H1 (cell line): ENCODE measurements at regions not wholly inside any gene's neighbourhood (a gene's known extent, or its start where the extent isn't known, plus 50 kb on each side); places are given as distances from the start of the nearest gene placed in this dataset.

Experiments
- CTCF ChIA-PET: fragments of 300-600 bp; sonication (Branson Sonifier 250); formaldehyde crosslinking; loops from one replicate; lab custom pipeline; 2021; ENCODE audit not compliant: partially characterized antibody; lab: Charles Lee
- POLR2A ChIA-PET: fragments of 300-600 bp; sonication (Branson Sonifier 250); formaldehyde crosslinking; loops from one replicate; lab custom pipeline; 2021; ENCODE audit warnings: inconsistent platforms; ENCODE audit not compliant: partially characterized antibody; lab: Charles Lee
- DNase-seq, 2 experiments: peaks; one replicate each; pipeline versions ENCODE4 v3.0.0 to v3.0.0-alpha.2; 2010 to 2022; ENCODE audit warnings: low spot score in 2 of 2, low read depth in 1 of 2, mixed read lengths in 1 of 2
- FAIRE-seq: peaks from 2 replicates; lab custom pipeline; 2011; peaks lifted over from hg19 to GRCh38; lab: Jason Lieb, UNC
- H2AFZ ChIP-seq: 2 replicates; pipeline ENCODE4 v1.8.1; 2012; ENCODE audit warnings: low read length, inconsistent platforms
- H2AK5ac ChIP-seq: 2 replicates; pipeline ENCODE4 v1.6.1; 2013; ENCODE audit warnings: low read depth, low read length
- H2BK120ac ChIP-seq: replicated peaks from 2 replicates; pipeline ENCODE3; 2013; ENCODE audit warnings: low read depth, low read length, inconsistent platforms
- H2BK12ac ChIP-seq: 2 replicates; pipeline ENCODE4 v1.6.1; 2013; ENCODE audit warnings: low read depth, low read length
- H2BK15ac ChIP-seq: 2 replicates; pipeline ENCODE4 v1.6.1; 2013; ENCODE audit warnings: low read length
- H2BK20ac ChIP-seq: 2 replicates; pipeline ENCODE4 v1.6.1; 2013; ENCODE audit warnings: low read length
- H2BK5ac ChIP-seq: 2 replicates; pipeline ENCODE4 v1.6.1; 2013; ENCODE audit warnings: low read depth, low read length
- H3K14ac ChIP-seq: 2 replicates; pipeline ENCODE4 v1.6.1; 2013; ENCODE audit warnings: inconsistent platforms; ENCODE audit not compliant: insufficient read length
- H3K18ac ChIP-seq: 2 replicates; pipeline ENCODE4 v1.6.1; 2013; ENCODE audit warnings: low read length; ENCODE audit errors: extremely low read depth
- H3K23ac ChIP-seq: 2 replicates; pipeline ENCODE4 v1.6.1; 2013; ENCODE audit warnings: inconsistent platforms; ENCODE audit not compliant: insufficient read length
- H3K23me2 ChIP-seq: 2 replicates; pipeline ENCODE4 v1.6.1; 2013; ENCODE audit warnings: low read depth, low read length
- H3K27ac ChIP-seq: 2 replicates; pipeline ENCODE4 v1.6.1; 2011; ENCODE audit warnings: low read depth, low read length, inconsistent platforms
- H3K27me3 ChIP-seq, 4 experiments: replicated peaks in 1 of 4; 1 replicate in 1 of 4; 2 replicates in 3 of 4; pipeline versions ENCODE4 v1.6.1 to v1.8.1; 2011 to 2013; ENCODE audit warnings: low read length in 3 of 4, mild to moderate bottlenecking in 3 of 4, inconsistent platforms in 2 of 4, mixed read lengths in 2 of 4, moderate library complexity in 1 of 4; ENCODE audit not compliant: control insufficient read depth in 3 of 4, insufficient read depth in 3 of 4; ENCODE audit errors: extremely low read depth in 1 of 4
- H3K36me3 ChIP-seq, 4 experiments: 2 replicates each; pipeline versions ENCODE4 v1.6.1 to v1.8.1; 2011 to 2013; ENCODE audit warnings: mild to moderate bottlenecking in 4 of 4, low read length in 3 of 4, moderate library complexity in 2 of 4, control low read depth in 1 of 4, inconsistent platforms in 1 of 4; ENCODE audit not compliant: insufficient read depth in 4 of 4, control insufficient read depth in 2 of 4
- H3K4ac ChIP-seq: replicated peaks from 2 replicates; pipeline ENCODE3; 2013; ENCODE audit warnings: low read length, low read depth, mixed read lengths, inconsistent platforms; ENCODE audit not compliant: insufficient read length
- H3K4me1 ChIP-seq, 4 experiments: replicated peaks in 1 of 4; 1 replicate in 1 of 4; 2 replicates in 3 of 4; pipeline versions ENCODE4 v1.6.1 to v1.8.1; 2011 to 2013; ENCODE audit warnings: low read length in 3 of 4, inconsistent platforms in 2 of 4, mixed read lengths in 1 of 4; ENCODE audit not compliant: insufficient read depth in 4 of 4, control insufficient read depth in 3 of 4
- H3K4me2 ChIP-seq, 2 experiments: 2 replicates each; pipeline versions ENCODE4 v1.6.1 to v1.8.1; 2011 to 2013; ENCODE audit warnings: low read depth in 2 of 2, low read length in 2 of 2, control low read depth in 1 of 2, inconsistent platforms in 1 of 2, mild to moderate bottlenecking in 1 of 2; ENCODE audit not compliant: insufficient read depth in 1 of 2
- H3K4me3 ChIP-seq, 4 experiments: fragments of 200-600, 300-600 bp in 1 of 4; sonication (generic), shearing (Covaris generic), sonication (Bioruptor Twin) in 1 of 4; 2 replicates each; pipeline versions ENCODE4 v1.5.1 to v1.8.1; 2011 to 2016; ENCODE audit warnings: low read length in 4 of 4, low read depth in 3 of 4, control low read depth in 2 of 4, inconsistent platforms in 2 of 4, mild to moderate bottlenecking in 2 of 4, mixed read lengths in 1 of 4, moderate library complexity in 1 of 4; ENCODE audit not compliant: insufficient read depth in 2 of 4; ENCODE audit errors: extremely low read depth in 1 of 4
- H3K56ac ChIP-seq: replicated peaks from 2 replicates; pipeline ENCODE3; 2013; ENCODE audit warnings: low read depth, mild to moderate bottlenecking, mixed read lengths, low read length, inconsistent platforms; ENCODE audit not compliant: insufficient read length
- H3K79me1 ChIP-seq: 2 replicates; pipeline ENCODE4 v1.6.1; 2013; ENCODE audit warnings: low read depth, low read length, control low read depth
- H3K79me2 ChIP-seq, 2 experiments: 2 replicates each; pipeline versions ENCODE4 v1.6.1 to v1.8.1; 2012 to 2013; ENCODE audit warnings: low read length in 2 of 2, mild to moderate bottlenecking in 2 of 2, inconsistent platforms in 1 of 2; ENCODE audit not compliant: insufficient read depth in 2 of 2, control insufficient read depth in 1 of 2
- H3K9ac ChIP-seq, 4 experiments: replicated peaks in 1 of 4; 1 replicate in 1 of 4; 2 replicates in 3 of 4; pipeline versions ENCODE4 v1.6.1 to v1.8.1; 2011 to 2013; ENCODE audit warnings: low read depth in 3 of 4, low read length in 3 of 4, control low read depth in 2 of 4, mild to moderate bottlenecking in 2 of 4, moderate library complexity in 2 of 4, inconsistent platforms in 1 of 4; ENCODE audit errors: extremely low read depth in 1 of 4
- H3K9me3 ChIP-seq, 2 experiments: 2 replicates each; pipeline versions ENCODE4 v1.6.1 to v1.8.1; 2012 to 2013; ENCODE audit warnings: mild to moderate bottlenecking in 2 of 2, moderate library complexity in 2 of 2, control low read depth in 1 of 2, inconsistent platforms in 1 of 2, low read depth in 1 of 2, low read length in 1 of 2, mixed read lengths in 1 of 2; ENCODE audit not compliant: insufficient read depth in 2 of 2
- H4K20me1 ChIP-seq, 2 experiments: replicated peaks in 1 of 2; 2 replicates each; pipeline versions ENCODE3 to v1.8.1; 2011 to 2013; ENCODE audit warnings: inconsistent platforms in 2 of 2, low read length in 2 of 2, mild to moderate bottlenecking in 1 of 2; ENCODE audit not compliant: insufficient read depth in 2 of 2, control insufficient read depth in 1 of 2
- H4K5ac ChIP-seq: 2 replicates; pipeline ENCODE4 v1.6.1; 2013; ENCODE audit warnings: low read length, low read depth, mixed read lengths, inconsistent platforms; ENCODE audit not compliant: insufficient read length
- H4K8ac ChIP-seq: 2 replicates; pipeline ENCODE4 v1.8.0; 2013; ENCODE audit warnings: mild to moderate bottlenecking, moderate library complexity, low read length, inconsistent platforms; ENCODE audit not compliant: insufficient read depth; ENCODE audit errors: extremely low read depth
- H4K91ac ChIP-seq: replicated peaks from 2 replicates; pipeline ENCODE3; 2013; ENCODE audit warnings: low read length, mixed read lengths, inconsistent platforms; ENCODE audit not compliant: insufficient read length
- BCL11A ChIP-seq, 2 experiments: IDR thresholded peaks; one replicate each; pipeline ENCODE4 v1.6.1; 2011; ENCODE audit warnings: low read depth in 2 of 2, low read length in 2 of 2, mild to moderate bottlenecking in 2 of 2
- CTBP2 ChIP-seq: IDR thresholded peaks from 2 replicates; pipeline ENCODE4 v1.7.0; 2011; ENCODE audit warnings: borderline replicate concordance, mild to moderate bottlenecking, moderate library complexity, mixed read lengths, low read length; ENCODE audit not compliant: insufficient read depth, insufficient read length
- EGR1 ChIP-seq: IDR thresholded peaks from 2 replicates; pipeline ENCODE4 v1.6.1; 2011; ENCODE audit warnings: low read depth, low read length, borderline replicate concordance
- EZH2 ChIP-seq: fragments of 200-600 bp; sonication (generic); IDR thresholded peaks from 2 replicates; pipeline ENCODE4 v1.7.1; 2012; ENCODE audit warnings: low read depth, mild to moderate bottlenecking, moderate library complexity, low read length, inconsistent platforms; ENCODE audit not compliant: severe bottlenecking
- KDM1A ChIP-seq: fragments of 200-600, 300-600 bp; sonication (generic); IDR thresholded peaks from 2 replicates; pipeline ENCODE4 v1.7.1; 2016; ENCODE audit warnings: mild to moderate bottlenecking, low read length, borderline replicate concordance
- POU5F1 ChIP-seq: IDR thresholded peaks from 2 replicates; pipeline ENCODE4 v1.6.1; 2011; ENCODE audit warnings: low read depth, mild to moderate bottlenecking, low read length, moderate library complexity
- RAD21 ChIP-seq, 2 experiments: IDR thresholded peaks in 1 of 2; conservative IDR thresholded peaks in 1 of 2; 2 replicates each; pipeline ENCODE4 v1.6.1; 2011; ENCODE audit warnings: low read depth in 2 of 2, low read length in 2 of 2, improper control_type of control experiment in 1 of 2, inconsistent platforms in 1 of 2, mild to moderate bottlenecking in 1 of 2, moderate library complexity in 1 of 2
- SIX5 ChIP-seq: IDR thresholded peaks from 2 replicates; pipeline ENCODE4 v1.6.1; 2011; ENCODE audit warnings: mild to moderate bottlenecking, low read depth, low read length
- SP2 ChIP-seq: IDR thresholded peaks from 2 replicates; pipeline ENCODE4 v1.6.1; 2012; ENCODE audit warnings: mild to moderate bottlenecking, low read length, inconsistent platforms
- WGBS, 2 experiments: shearing (Covaris generic) in 1 of 2; methylation state at CpG; one replicate each; pipeline versions ENCODE4 v1.1.6 to v1.1.7; 2013 to 2015; ENCODE audit warnings: low lambda C conversion rate in 2 of 2, mixed read lengths in 2 of 2, inconsistent platforms in 1 of 2, low coverage in 1 of 2, missing lambda C conversion rate in 1 of 2; ENCODE audit not compliant: insufficient replicate concordance in 2 of 2, insufficient coverage in 1 of 2, insufficient read length in 1 of 2; ENCODE audit errors: extremely low coverage in 1 of 2, missing lambda C conversion rate in 1 of 2; 5-methylcytosine and 5-hydroxymethylcytosine counted together
- TF ChIP-seq, protein P1 (sequence below), 3 experiments: IDR thresholded peaks; 1 replicate in 2 of 3; 2 replicates in 1 of 3; pipeline versions ENCODE4 v1.5.1 to v1.6.1; 2011; ENCODE audit warnings: low read length in 3 of 3, mild to moderate bottlenecking in 3 of 3, inconsistent platforms in 2 of 3, low read depth in 1 of 3, moderate library complexity in 1 of 3; ENCODE audit not compliant: insufficient read depth in 1 of 3; ENCODE audit errors: control extremely low read depth in 1 of 3

DNA sequence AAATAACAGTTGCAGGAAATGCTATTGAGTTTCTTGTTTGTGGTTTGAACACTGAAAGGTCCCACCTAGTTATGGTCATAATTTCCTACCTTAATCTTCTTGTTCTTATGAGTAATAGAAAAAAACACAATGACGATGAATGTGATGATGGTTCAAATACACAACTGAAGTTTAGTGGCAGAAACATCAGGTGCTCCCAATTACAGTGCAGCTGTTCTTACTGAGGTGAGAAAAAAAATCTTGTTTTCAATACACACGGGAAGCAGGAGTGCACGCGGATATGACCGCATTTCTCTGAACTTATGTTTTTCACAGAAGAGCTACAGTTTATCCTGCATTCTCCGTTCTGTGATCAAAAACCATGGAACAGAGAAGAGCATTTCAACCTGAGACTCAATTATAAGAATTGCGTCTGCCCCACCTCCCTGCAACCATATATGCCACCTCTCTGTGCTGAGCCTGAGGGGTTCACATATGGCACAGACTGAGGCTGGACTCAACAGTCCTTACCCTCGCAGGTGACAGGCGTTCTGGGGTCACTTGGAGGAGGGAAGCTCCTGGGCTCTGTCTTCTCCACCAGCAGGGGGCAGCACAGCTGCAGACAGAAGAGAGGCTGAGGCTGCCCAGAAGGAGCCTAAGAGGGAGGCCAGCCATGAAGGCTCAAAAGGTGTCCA, 99.7 kb upstream of the IGLL5 start:
- Histone ChIP-seq H2AK5ac (no peak overlapping the region), H3K27me3 (peaks cover 3 to 42% (median 18%) of the 10 kb centered on the region in 4 experiments), H3K9ac (no peak overlapping the region), H3K79me2 (no peaks in the 10 kb centered on the region), H3K9me3 (peaks cover 11 to 46% of the 10 kb centered on the region in 2 experiments), H3K4me3 (no peak overlapping the region), H2BK5ac (no peak overlapping the region), H3K4me2 (no peak overlapping the region), H3K23ac (no peak overlapping the region), H3K14ac (no peak overlapping the region), H2AFZ (no peak overlapping the region), H4K8ac (no peak overlapping the region), H2BK20ac (no peak overlapping the region), H3K36me3 (no peaks in the 10 kb centered on the region), H4K20me1 (no peaks in the 10 kb centered on the region), H2BK120ac (no peak overlapping the region), H3K4ac (no peak overlapping the region), H2BK15ac (no peak overlapping the region), H4K91ac (no peak overlapping the region), H3K4me1 (no peaks in the 10 kb centered on the region), H3K23me2 (no peaks in the 10 kb centered on the region), H3K79me1 (no peaks in the 10 kb centered on the region), H3K27ac (no peak overlapping the region), H3K56ac (no peak overlapping the region), H2BK12ac (no peak overlapping the region), H3K18ac (no peak overlapping the region), H4K5ac (no peak overlapping the region)
- ChIA-PET POLR2A (no interaction called here), CTCF (interaction anchor here (1.0 kb wide), 1 partner anchor 14 kb away, joined by 5 read pairs; no protein-coding TSS in a partner anchor)
- peak in 1 of 2 experiments; percentile 78 for DNase-seq
- 64% methylated on average over 9 of the region's 9 CpGs; no CpG with 5 or more reads in 1 of the 2 experiments for WGBS, 2 experiments
- no peak for FAIRE-seq
- TF ChIP-seq EZH2 (no peak), EGR1 (no peak), POU5F1 (no peak), CTBP2 (no peak), SP2 (no peak), KDM1A (no peak), RAD21 (IDR thresholded peaks at IDR 0.05 in 1 of 2, conservative IDR thresholded peaks at IDR 0.05 in 1 of 2; ENCODE audit: low read depth in 2 of 2, low read length in 2 of 2) (peak; percentile 49 to 58), SIX5 (no peak), BCL11A (IDR thresholded peaks at IDR 0.05; ENCODE audit: low read depth in 2 of 2, low read length in 2 of 2) (no peak)
- TF ChIP-seq, protein P1, sequence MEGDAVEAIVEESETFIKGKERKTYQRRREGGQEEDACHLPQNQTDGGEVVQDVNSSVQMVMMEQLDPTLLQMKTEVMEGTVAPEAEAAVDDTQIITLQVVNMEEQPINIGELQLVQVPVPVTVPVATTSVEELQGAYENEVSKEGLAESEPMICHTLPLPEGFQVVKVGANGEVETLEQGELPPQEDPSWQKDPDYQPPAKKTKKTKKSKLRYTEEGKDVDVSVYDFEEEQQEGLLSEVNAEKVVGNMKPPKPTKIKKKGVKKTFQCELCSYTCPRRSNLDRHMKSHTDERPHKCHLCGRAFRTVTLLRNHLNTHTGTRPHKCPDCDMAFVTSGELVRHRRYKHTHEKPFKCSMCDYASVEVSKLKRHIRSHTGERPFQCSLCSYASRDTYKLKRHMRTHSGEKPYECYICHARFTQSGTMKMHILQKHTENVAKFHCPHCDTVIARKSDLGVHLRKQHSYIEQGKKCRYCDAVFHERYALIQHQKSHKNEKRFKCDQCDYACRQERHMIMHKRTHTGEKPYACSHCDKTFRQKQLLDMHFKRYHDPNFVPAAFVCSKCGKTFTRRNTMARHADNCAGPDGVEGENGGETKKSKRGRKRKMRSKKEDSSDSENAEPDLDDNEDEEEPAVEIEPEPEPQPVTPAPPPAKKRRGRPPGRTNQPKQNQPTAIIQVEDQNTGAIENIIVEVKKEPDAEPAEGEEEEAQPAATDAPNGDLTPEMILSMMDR (IDR thresholded peaks at IDR 0.05; ENCODE audit: control extremely low read depth in 1 of 3, insufficient read depth in 1 of 3, low read depth in 1 of 3, low read length in 3 of 3), result peak; percentile 68 to 70 (median 70)
